DND-41 (cell line): ENCODE measurements at regions not wholly inside any gene's neighbourhood (a gene's known extent, or its start where the extent isn't known, plus 50 kb on each side); places are given as distances from the start of the nearest gene placed in this dataset.

Experiments
- ATAC-seq: fragments of 200-7000 bp; cut with Tn5 transposase; 3 replicates; pipeline ENCODE4 v1.9.1; 2021; ENCODE audit warnings: low read depth; ENCODE audit not compliant: insufficient read depth
- DNase-seq: peaks from one replicate; pipeline ENCODE4 v3.0.0-alpha.2; 2020
- H2AFZ ChIP-seq: 2 replicates; pipeline ENCODE4 v1.6.0; 2012; ENCODE audit warnings: low read depth, low read length
- H3K27ac ChIP-seq: 2 replicates; pipeline ENCODE4 v1.5.1; 2012; ENCODE audit warnings: low read length, inconsistent platforms
- H3K27me3 ChIP-seq: fragments of 200-600 bp; sonication (generic); 2 replicates; pipeline ENCODE4 v1.6.0; 2012; ENCODE audit warnings: low read length, mild to moderate bottlenecking, inconsistent platforms; ENCODE audit not compliant: insufficient read depth, poor library complexity
- H3K36me3 ChIP-seq: 2 replicates; pipeline ENCODE4 v1.5.1; 2012; ENCODE audit warnings: low read length, inconsistent platforms; ENCODE audit not compliant: insufficient read depth
- H3K4me1 ChIP-seq: 2 replicates; pipeline ENCODE4 v1.5.1; 2012; ENCODE audit warnings: mild to moderate bottlenecking, low read length; ENCODE audit not compliant: insufficient read depth
- H3K4me2 ChIP-seq: 2 replicates; pipeline ENCODE4 v1.6.0; 2012; ENCODE audit warnings: mild to moderate bottlenecking, moderate library complexity, low read length, inconsistent platforms; ENCODE audit not compliant: insufficient read depth
- H3K4me3 ChIP-seq, 2 experiments: fragments of 200-600 bp in 1 of 2; shearing (Covaris generic) in 1 of 2; 2 replicates each; pipeline ENCODE4 v1.5.1; 2012 to 2016; ENCODE audit warnings: inconsistent platforms in 2 of 2, low read length in 2 of 2, mild to moderate bottlenecking in 2 of 2, low read depth in 1 of 2, moderate library complexity in 1 of 2
- H3K79me2 ChIP-seq: 2 replicates; pipeline ENCODE4 v1.6.0; 2012; ENCODE audit warnings: low read length, inconsistent platforms; ENCODE audit not compliant: insufficient read depth
- H3K9ac ChIP-seq: 2 replicates; pipeline ENCODE4 v1.6.0; 2012; ENCODE audit warnings: low read depth, mild to moderate bottlenecking, inconsistent platforms, low read length, moderate library complexity
- H3K9me3 ChIP-seq: 2 replicates; pipeline ENCODE4 v1.5.1; 2012; ENCODE audit warnings: low read length, moderate library complexity, mild to moderate bottlenecking, inconsistent platforms; ENCODE audit not compliant: insufficient read depth, severe bottlenecking
- H4K20me1 ChIP-seq: 2 replicates; pipeline ENCODE4 v1.6.0; 2012; ENCODE audit warnings: low read length; ENCODE audit not compliant: insufficient read depth
- CTCF ChIP-seq: IDR thresholded peaks from 2 replicates; pipeline ENCODE4 v1.5.1; 2012; ENCODE audit warnings: borderline replicate concordance, low read length, moderate library complexity, mild to moderate bottlenecking; ENCODE audit not compliant: poor library complexity, severe bottlenecking; ENCODE audit errors: extremely low read depth
- EZH2 ChIP-seq: IDR thresholded peaks from 3 replicates; pipeline ENCODE4 v1.6.1; 2012; ENCODE audit warnings: borderline replicate concordance, low read depth, mild to moderate bottlenecking, moderate library complexity, low read length, inconsistent platforms; ENCODE audit not compliant: severe bottlenecking

- ATAC-seq (no peak), DNase-seq (no peak)
- TF ChIP-seq EZH2 (no peak), CTCF (no peak)
- no peaks in the 10 kb centered on the region for H3K79me2 ChIP-seq
- H4K20me1 ChIP-seq, result no peaks in the 10 kb centered on the region
- H3K9me3 ChIP-seq, result no peaks in the 10 kb centered on the region
- H3K9ac ChIP-seq, result no peak overlapping the region
- no peak overlapping the region for H2AFZ ChIP-seq
- H3K4me2 ChIP-seq, result no peak overlapping the region
- no peaks in the 10 kb centered on the region for H3K27me3 ChIP-seq
- H3K4me3 ChIP-seq, result no peak overlapping the region
- 0 out of 2 replicates have a peak, but pooled peaks cover 5% of the 10 kb centered on the region for H3K4me1 ChIP-seq
- H3K36me3 ChIP-seq, result no peaks in the 10 kb centered on the region
- no peak overlapping the region for H3K27ac ChIP-seq
Measured at GRCh38 chrX:39899059-39899458, 198.7 kb downstream of the BCOR start.

- Histone ChIP-seq H3K36me3 (no peaks in the 10 kb centered on the region), H3K9ac (no peak overlapping the region), H3K27me3 (no peaks in the 10 kb centered on the region), H3K79me2 (no peaks in the 10 kb centered on the region), H4K20me1 (no peaks in the 10 kb centered on the region), H3K4me1 (0 out of 2 replicates have a peak, but pooled peaks cover 5% of the 10 kb centered on the region), H3K9me3 (no peaks in the 10 kb centered on the region), H3K27ac (no peak overlapping the region), H3K4me2 (no peak overlapping the region), H3K4me3 (no peak overlapping the region), H2AFZ (no peak overlapping the region; the same call in 1 of the 2 replicates)
- peak; percentile 42; the same call in 2 of the 3 replicates for ATAC-seq
- TF ChIP-seq EZH2 (no peak), CTCF (no peak)
- no peak for DNase-seq
Measured at GRCh38 chrX:39899856-39900776, 197.6 kb downstream of the BCOR start.

- DNase-seq (peak; percentile 30), ATAC-seq (peak; percentile 76)
- H3K4me2 ChIP-seq, result no peak overlapping the region
- no peaks in the 10 kb centered on the region for H4K20me1 ChIP-seq
- no peaks in the 10 kb centered on the region for H3K27me3 ChIP-seq
- no peak for TF ChIP-seq EZH2
- TF ChIP-seq CTCF, result no peak
- 0 out of 2 replicates have a peak, but pooled peaks cover 5% of the 10 kb centered on the region for H3K4me1 ChIP-seq
- H3K4me3 ChIP-seq, result no peak overlapping the region
- H3K27ac ChIP-seq, result no peak overlapping the region
- no peaks in the 10 kb centered on the region for H3K79me2 ChIP-seq
- H3K9me3 ChIP-seq, result no peaks in the 10 kb centered on the region
- no peaks in the 10 kb centered on the region for H3K36me3 ChIP-seq
- no peak overlapping the region for H3K9ac ChIP-seq
- H2AFZ ChIP-seq, result no peak overlapping the region; the same call in 1 of the 2 replicates
Measured at GRCh38 chrX:39900777-39901170, 197.0 kb downstream of the BCOR start.
